HCT116 (cell line): ENCODE measurements at regions not wholly inside any gene's neighbourhood (a gene's known extent, or its start where the extent isn't known, plus 50 kb on each side); places are given as distances from the start of the nearest gene placed in this dataset.

ENCODE experiments used
- ATAC-seq: fragments of 200-7000 bp; cut with Tn5 transposase; 2 replicates; pipeline ENCODE4 v1.9.1; 2020; ENCODE audit warnings: mild to moderate bottlenecking, moderate library complexity
- BruUV-seq: library from RNA; stranded (reverse); fragments of 400-500 nt; replicated peaks from 2 replicates; lab custom pipeline; 2021; lab: Mats Ljungman, UMichigan
- CTCF ChIA-PET: fragments of 300-600 bp; sonication (Branson Sonifier 250); formaldehyde crosslinking; loops from one replicate; lab custom pipeline; 2021; ENCODE audit warnings: antibody characterized with exemption; lab: Charles Lee
- POLR2A ChIA-PET: fragments of 300-600, 350-600 bp; sonication (Branson Sonifier 250); formaldehyde crosslinking; loops from one replicate; lab custom pipeline; 2021; ENCODE audit warnings: antibody characterized with exemption; lab: Charles Lee
- RAD21 ChIA-PET, 2 experiments: fragments of 300-600 bp; sonication (Branson Sonifier 250); formaldehyde crosslinking; loops; one replicate each; lab custom pipeline; 2023; ENCODE audit warnings: low total read pairs in 2 of 2; ENCODE audit not compliant: uncharacterized antibody in 2 of 2, unreplicated experiment in 2 of 2, low non-redundant PET in 1 of 2; lab: Charles Lee
- DNase-seq: peaks from one replicate; pipeline ENCODE4 v3.0.0-alpha.2; 2010; ENCODE audit warnings: low read depth, low spot score
- H2AFZ ChIP-seq: fragments of 200-600 bp; shearing (Covaris generic), sonication (generic); 2 replicates; pipeline ENCODE4 v1.6.1; 2017; ENCODE audit warnings: low read depth, mixed run types, mixed read lengths, antibody characterized with exemption, low read length; ENCODE audit not compliant: poor library complexity, severe bottlenecking
- H3K27ac ChIP-seq: 2 replicates; pipeline ENCODE4 v1.5.1; 2012; ENCODE audit warnings: low read depth, low read length
- H3K27me3 ChIP-seq: fragments of 200-600 bp; sonication (generic); 2 replicates; pipeline ENCODE4 v1.6.1; 2016; ENCODE audit warnings: mixed run types, low read length, mixed read lengths; ENCODE audit not compliant: insufficient read depth
- H3K36me3 ChIP-seq, 2 experiments: fragments of 200-500 bp in 1 of 2; fragments of 200-600 bp in 1 of 2; sonication (Bioruptor generic) in 1 of 2; sonication (generic) in 1 of 2; 2 replicates each; pipeline versions ENCODE4 v1.5.1 to v1.6.1; 2014 to 2016; ENCODE audit warnings: low read length in 2 of 2, inconsistent platforms in 1 of 2, mixed read lengths in 1 of 2, mixed run types in 1 of 2; ENCODE audit not compliant: insufficient read depth in 2 of 2, control insufficient read depth in 1 of 2
- H3K4me1 ChIP-seq, 2 experiments: fragments of 200-600 bp in 1 of 2; sonication (generic) in 1 of 2; 2 replicates each; pipeline versions ENCODE4 v1.5.1 to v1.6.1; 2012 to 2017; ENCODE audit warnings: low read length in 2 of 2, inconsistent platforms in 1 of 2, mild to moderate bottlenecking in 1 of 2, mixed read lengths in 1 of 2, mixed run types in 1 of 2, moderate library complexity in 1 of 2; ENCODE audit not compliant: insufficient read depth in 2 of 2, control insufficient read depth in 1 of 2
- H3K4me2 ChIP-seq: fragments of 200-600 bp; sonication (generic); 2 replicates; pipeline ENCODE4 v1.6.1; 2017; ENCODE audit warnings: mixed run types, low read length, mixed read lengths
- H3K4me3 ChIP-seq, 2 experiments: fragments of 200-600 bp in 1 of 2; sonication (generic) in 1 of 2; replicated peaks in 1 of 2; 2 replicates each; pipeline ENCODE4 v1.5.1; 2011 to 2016; ENCODE audit warnings: low read length in 2 of 2, control low read depth in 1 of 2, low read depth in 1 of 2, mild to moderate bottlenecking in 1 of 2, mixed read lengths in 1 of 2, mixed run types in 1 of 2
- H3K79me2 ChIP-seq: fragments of 200-600 bp; sonication (generic); 2 replicates; pipeline ENCODE4 v1.6.1; 2017; ENCODE audit warnings: mild to moderate bottlenecking, mixed run types, low read length, moderate library complexity, mixed read lengths; ENCODE audit not compliant: insufficient read depth
- H3K9ac ChIP-seq: fragments of 200-600 bp; sonication (generic); 2 replicates; pipeline ENCODE4 v1.6.1; 2016; ENCODE audit warnings: low read length, mixed read lengths
- H3K9me2 ChIP-seq: fragments of 200-600 bp; sonication (generic), shearing (Covaris generic); 2 replicates; pipeline ENCODE4 v1.6.1; 2017; ENCODE audit warnings: mixed run types, mild to moderate bottlenecking, moderate library complexity; ENCODE audit not compliant: insufficient read depth
- H3K9me3 ChIP-seq, 2 experiments: fragments of 200-500 bp in 1 of 2; fragments of 200-600 bp in 1 of 2; sonication (Bioruptor generic) in 1 of 2; sonication (generic) in 1 of 2; 2 replicates each; pipeline ENCODE4 v1.6.1; 2014 to 2017; ENCODE audit warnings: low read length in 2 of 2, mixed read lengths in 2 of 2, inconsistent platforms in 1 of 2, low read depth in 1 of 2, mild to moderate bottlenecking in 1 of 2, mixed run types in 1 of 2, moderate library complexity in 1 of 2; ENCODE audit not compliant: control insufficient read depth in 1 of 2, insufficient read depth in 1 of 2
- H4K20me1 ChIP-seq: fragments of 200-600 bp; sonication (generic), shearing (Covaris generic); 2 replicates; pipeline ENCODE4 v1.6.1; 2017; ENCODE audit warnings: mixed run types, mild to moderate bottlenecking, moderate library complexity; ENCODE audit not compliant: insufficient read depth
- CBX3 ChIP-seq: IDR thresholded peaks from 2 replicates; pipeline ENCODE4 v1.6.1; 2012; ENCODE audit warnings: low read depth
- CEBPB ChIP-seq: IDR thresholded peaks from 2 replicates; pipeline ENCODE4 v1.6.1; 2012; ENCODE audit warnings: low read depth
- EGR1 ChIP-seq: IDR thresholded peaks from 2 replicates; pipeline ENCODE4 v1.6.1; 2012; ENCODE audit warnings: low read depth
- ELF1 ChIP-seq: IDR thresholded peaks from 2 replicates; pipeline ENCODE4 v1.6.1; 2012; ENCODE audit warnings: low read depth, borderline replicate concordance
- EZH2phosphoT487 ChIP-seq: fragments of 200-600 bp; IDR thresholded peaks from 2 replicates; pipeline ENCODE4 v1.6.1; 2018; ENCODE audit warnings: antibody characterized with exemption, borderline replicate concordance
- FOSL1 ChIP-seq: IDR thresholded peaks from 2 replicates; pipeline ENCODE4 v1.6.1; 2012; ENCODE audit warnings: low read depth
- JUND ChIP-seq: IDR thresholded peaks from 2 replicates; pipeline ENCODE4 v1.6.1; 2012
- POLR2A ChIP-seq: IDR thresholded peaks from 2 replicates; pipeline ENCODE4 v1.7.0; 2011; ENCODE audit warnings: borderline replicate concordance; ENCODE audit not compliant: insufficient read depth, insufficient read length; ENCODE audit errors: extremely low read depth
- POLR2AphosphoS5 ChIP-seq: IDR thresholded peaks from 2 replicates; pipeline ENCODE4 v1.6.1; 2011; ENCODE audit warnings: mild to moderate bottlenecking, low read depth, low read length, moderate library complexity
- RAD21 ChIP-seq: IDR thresholded peaks from 2 replicates; pipeline ENCODE4 v1.6.1; 2012; ENCODE audit warnings: low read depth, mild to moderate bottlenecking
- SIN3A ChIP-seq: IDR thresholded peaks from 2 replicates; pipeline ENCODE4 v1.6.1; 2012; ENCODE audit warnings: low read depth
- SP1 ChIP-seq: IDR thresholded peaks from 2 replicates; pipeline ENCODE4 v1.6.1; 2012; ENCODE audit warnings: low read depth
- SRF ChIP-seq: IDR thresholded peaks from 2 replicates; pipeline ENCODE4 v1.6.1; 2012; ENCODE audit warnings: low read depth
- TCF7L2 ChIP-seq: IDR thresholded peaks from 2 replicates; pipeline ENCODE4 v1.7.0; 2011; ENCODE audit warnings: borderline replicate concordance, inconsistent platforms; ENCODE audit not compliant: insufficient read depth, insufficient read length; ENCODE audit errors: extremely low read depth
- YY1 ChIP-seq: IDR thresholded peaks from 2 replicates; pipeline ENCODE4 v1.6.1; 2011; ENCODE audit warnings: low read length, low read depth, moderate library complexity, mild to moderate bottlenecking; ENCODE audit not compliant: insufficient replicate concordance; ENCODE audit errors: extremely low read depth
- intact Hi-C: fragments of 100-400 bp; cut with micrococcal nuclease; formaldehyde crosslinking; loops from 2 replicates; pipeline ENCODE4 v1.10.0; 2022
- TF ChIP-seq, protein P1 (sequence below): IDR thresholded peaks from 2 replicates; pipeline ENCODE4 v1.6.1; 2012
- TF ChIP-seq, protein P2 (sequence below), 3 experiments: fragments of 200-600 bp in 1 of 3; sonication (generic) in 1 of 3; IDR thresholded peaks in 2 of 3; conservative IDR thresholded peaks in 1 of 3; 2 replicates each; pipeline ENCODE4 v1.5.1; 2012 to 2017; ENCODE audit warnings: low read depth in 2 of 3, low read length in 2 of 3, antibody characterized with exemption in 1 of 3, borderline replicate concordance in 1 of 3, control low read depth in 1 of 3, mild to moderate bottlenecking in 1 of 3, mixed read lengths in 1 of 3, mixed run types in 1 of 3, moderate library complexity in 1 of 3; ENCODE audit not compliant: insufficient read depth in 1 of 3
- TF ChIP-seq, protein P3 (sequence below): IDR thresholded peaks from 2 replicates; pipeline ENCODE4 v1.6.1; 2011; ENCODE audit warnings: mild to moderate bottlenecking, low read length, moderate library complexity; ENCODE audit not compliant: insufficient replicate concordance; ENCODE audit errors: extremely low read depth
- TF ChIP-seq, protein P4 (sequence below): IDR thresholded peaks from 2 replicates; pipeline ENCODE4 v1.6.1; 2012; ENCODE audit warnings: low read depth

DNA sequence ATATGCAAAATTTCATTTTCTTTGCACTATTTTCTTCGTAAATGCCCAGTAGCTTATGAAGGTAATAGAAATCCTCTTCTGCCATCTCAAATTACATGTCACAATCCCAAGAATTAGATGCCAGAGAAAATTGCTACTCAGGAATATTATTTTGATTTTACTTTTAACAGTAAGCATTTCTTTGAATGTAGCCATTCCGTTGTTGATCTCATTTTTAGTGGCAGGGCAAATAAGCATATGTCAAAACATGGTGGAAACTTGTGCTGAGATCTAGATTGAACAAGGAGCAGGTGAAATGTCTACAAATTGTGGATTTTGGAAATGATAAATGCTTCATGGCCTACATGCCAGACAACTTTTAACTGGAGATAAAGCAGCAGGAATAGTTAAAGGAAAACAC is 291.8 kb downstream of the SDHAF3 start:
- no peaks in the 10 kb centered on the region for H3K36me3 ChIP-seq
- no peak overlapping the region for H2AFZ ChIP-seq
- no peak overlapping the region for H3K27ac ChIP-seq
- no peak overlapping the region for H3K9ac ChIP-seq
- POLR2A ChIA-PET: no interaction called here
- no peaks in the 10 kb centered on the region for H3K79me2 ChIP-seq
- no peak for ATAC-seq
- no peaks in the 10 kb centered on the region for H3K9me3 ChIP-seq
- H3K4me2 ChIP-seq: no peak overlapping the region
- H3K4me3 ChIP-seq: no peak overlapping the region
- no peaks in the 10 kb centered on the region for H3K4me1 ChIP-seq
- RAD21 ChIA-PET: no interaction called here
- no peaks in the 10 kb centered on the region; the same call in 1 of the 2 replicates for H3K9me2 ChIP-seq
- peaks cover 28% of the 10 kb centered on the region for H3K27me3 ChIP-seq
- no TSS peak for BruUV-seq
- no peaks in the 10 kb centered on the region; the same call in 1 of the 2 replicates for H4K20me1 ChIP-seq
- CTCF ChIA-PET: no interaction called here
- no peak for DNase-seq
- TF ChIP-seq CBX3 (no peak), SP1 (no peak), EGR1 (no peak), CEBPB (no peak), SIN3A (no peak), POLR2A (no peak), FOSL1 (no peak), YY1 (no peak), POLR2AphosphoS5 (no peak), TCF7L2 (no peak), ELF1 (no peak), EZH2phosphoT487 (no peak), RAD21 (no peak), JUND (no peak), SRF (no peak)
- TF ChIP-seq, protein P1, sequence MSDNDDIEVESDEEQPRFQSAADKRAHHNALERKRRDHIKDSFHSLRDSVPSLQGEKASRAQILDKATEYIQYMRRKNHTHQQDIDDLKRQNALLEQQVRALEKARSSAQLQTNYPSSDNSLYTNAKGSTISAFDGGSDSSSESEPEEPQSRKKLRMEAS: no peak
- TF ChIP-seq, protein P2, sequence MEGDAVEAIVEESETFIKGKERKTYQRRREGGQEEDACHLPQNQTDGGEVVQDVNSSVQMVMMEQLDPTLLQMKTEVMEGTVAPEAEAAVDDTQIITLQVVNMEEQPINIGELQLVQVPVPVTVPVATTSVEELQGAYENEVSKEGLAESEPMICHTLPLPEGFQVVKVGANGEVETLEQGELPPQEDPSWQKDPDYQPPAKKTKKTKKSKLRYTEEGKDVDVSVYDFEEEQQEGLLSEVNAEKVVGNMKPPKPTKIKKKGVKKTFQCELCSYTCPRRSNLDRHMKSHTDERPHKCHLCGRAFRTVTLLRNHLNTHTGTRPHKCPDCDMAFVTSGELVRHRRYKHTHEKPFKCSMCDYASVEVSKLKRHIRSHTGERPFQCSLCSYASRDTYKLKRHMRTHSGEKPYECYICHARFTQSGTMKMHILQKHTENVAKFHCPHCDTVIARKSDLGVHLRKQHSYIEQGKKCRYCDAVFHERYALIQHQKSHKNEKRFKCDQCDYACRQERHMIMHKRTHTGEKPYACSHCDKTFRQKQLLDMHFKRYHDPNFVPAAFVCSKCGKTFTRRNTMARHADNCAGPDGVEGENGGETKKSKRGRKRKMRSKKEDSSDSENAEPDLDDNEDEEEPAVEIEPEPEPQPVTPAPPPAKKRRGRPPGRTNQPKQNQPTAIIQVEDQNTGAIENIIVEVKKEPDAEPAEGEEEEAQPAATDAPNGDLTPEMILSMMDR (IDR thresholded peaks at IDR 0.05 in 2 of 3, conservative IDR thresholded peaks at IDR 0.05 in 1 of 3; ENCODE audit: borderline replicate concordance in 1 of 3, insufficient read depth in 1 of 3, low read depth in 2 of 3, low read length in 2 of 3): no peak
- TF ChIP-seq, protein P3, sequence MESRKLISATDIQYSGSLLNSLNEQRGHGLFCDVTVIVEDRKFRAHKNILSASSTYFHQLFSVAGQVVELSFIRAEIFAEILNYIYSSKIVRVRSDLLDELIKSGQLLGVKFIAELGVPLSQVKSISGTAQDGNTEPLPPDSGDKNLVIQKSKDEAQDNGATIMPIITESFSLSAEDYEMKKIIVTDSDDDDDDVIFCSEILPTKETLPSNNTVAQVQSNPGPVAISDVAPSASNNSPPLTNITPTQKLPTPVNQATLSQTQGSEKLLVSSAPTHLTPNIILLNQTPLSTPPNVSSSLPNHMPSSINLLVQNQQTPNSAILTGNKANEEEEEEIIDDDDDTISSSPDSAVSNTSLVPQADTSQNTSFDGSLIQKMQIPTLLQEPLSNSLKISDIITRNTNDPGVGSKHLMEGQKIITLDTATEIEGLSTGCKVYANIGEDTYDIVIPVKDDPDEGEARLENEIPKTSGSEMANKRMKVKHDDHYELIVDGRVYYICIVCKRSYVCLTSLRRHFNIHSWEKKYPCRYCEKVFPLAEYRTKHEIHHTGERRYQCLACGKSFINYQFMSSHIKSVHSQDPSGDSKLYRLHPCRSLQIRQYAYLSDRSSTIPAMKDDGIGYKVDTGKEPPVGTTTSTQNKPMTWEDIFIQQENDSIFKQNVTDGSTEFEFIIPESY: no peak
- TF ChIP-seq, protein P4, sequence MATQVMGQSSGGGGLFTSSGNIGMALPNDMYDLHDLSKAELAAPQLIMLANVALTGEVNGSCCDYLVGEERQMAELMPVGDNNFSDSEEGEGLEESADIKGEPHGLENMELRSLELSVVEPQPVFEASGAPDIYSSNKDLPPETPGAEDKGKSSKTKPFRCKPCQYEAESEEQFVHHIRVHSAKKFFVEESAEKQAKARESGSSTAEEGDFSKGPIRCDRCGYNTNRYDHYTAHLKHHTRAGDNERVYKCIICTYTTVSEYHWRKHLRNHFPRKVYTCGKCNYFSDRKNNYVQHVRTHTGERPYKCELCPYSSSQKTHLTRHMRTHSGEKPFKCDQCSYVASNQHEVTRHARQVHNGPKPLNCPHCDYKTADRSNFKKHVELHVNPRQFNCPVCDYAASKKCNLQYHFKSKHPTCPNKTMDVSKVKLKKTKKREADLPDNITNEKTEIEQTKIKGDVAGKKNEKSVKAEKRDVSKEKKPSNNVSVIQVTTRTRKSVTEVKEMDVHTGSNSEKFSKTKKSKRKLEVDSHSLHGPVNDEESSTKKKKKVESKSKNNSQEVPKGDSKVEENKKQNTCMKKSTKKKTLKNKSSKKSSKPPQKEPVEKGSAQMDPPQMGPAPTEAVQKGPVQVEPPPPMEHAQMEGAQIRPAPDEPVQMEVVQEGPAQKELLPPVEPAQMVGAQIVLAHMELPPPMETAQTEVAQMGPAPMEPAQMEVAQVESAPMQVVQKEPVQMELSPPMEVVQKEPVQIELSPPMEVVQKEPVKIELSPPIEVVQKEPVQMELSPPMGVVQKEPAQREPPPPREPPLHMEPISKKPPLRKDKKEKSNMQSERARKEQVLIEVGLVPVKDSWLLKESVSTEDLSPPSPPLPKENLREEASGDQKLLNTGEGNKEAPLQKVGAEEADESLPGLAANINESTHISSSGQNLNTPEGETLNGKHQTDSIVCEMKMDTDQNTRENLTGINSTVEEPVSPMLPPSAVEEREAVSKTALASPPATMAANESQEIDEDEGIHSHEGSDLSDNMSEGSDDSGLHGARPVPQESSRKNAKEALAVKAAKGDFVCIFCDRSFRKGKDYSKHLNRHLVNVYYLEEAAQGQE: no peak
- intact Hi-C loops: loop anchor here (10.0 kb wide), 1 partner anchor 425 kb away; no protein-coding TSS in a partner anchor
